ENCODE measurements at regions not wholly inside any gene's neighbourhood (a gene's known extent, or its start where the extent isn't known, plus 50 kb on each side); places are given as distances from the start of the nearest gene placed in this dataset.

DNA sequence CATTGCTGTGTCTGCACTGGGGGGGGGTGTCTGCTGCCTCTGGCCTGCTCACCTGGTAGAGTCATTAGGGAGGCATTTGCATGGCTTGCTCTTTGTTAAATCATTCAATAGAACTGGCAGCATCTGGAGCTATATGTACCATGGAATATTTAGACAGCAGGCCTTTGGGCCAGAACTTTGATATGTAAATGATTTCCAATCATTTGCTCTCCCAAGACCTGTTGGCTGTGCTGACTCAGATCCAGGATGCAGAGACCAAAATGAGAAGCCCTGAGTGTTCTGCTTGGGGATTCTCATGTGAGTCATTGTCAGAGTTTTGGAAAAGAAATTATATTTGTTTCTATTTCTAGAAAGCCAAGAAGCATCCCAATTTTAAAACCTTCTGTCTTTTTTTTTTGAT lies 257.6 kb upstream of the IGFBP3 start:
- Histone ChIP-seq H3K9me2 (ENCODE audit: insufficient read depth) (no peaks in the 10 kb centered on the region), H3K27me3 (ENCODE audit: insufficient read depth, low read length) (no peaks in the 10 kb centered on the region), H3K36me3 (ENCODE audit: control insufficient read depth in 1 of 2, insufficient read depth in 2 of 2, low read length in 2 of 2) (no peaks in the 10 kb centered on the region), H3K4me1 (ENCODE audit: control insufficient read depth in 1 of 2, insufficient read depth in 2 of 2, low read length in 2 of 2) (no peaks in the 10 kb centered on the region), H3K4me2 (ENCODE audit: low read length) (no peak overlapping the region), H2AFZ (ENCODE audit: low read depth, low read length, poor library complexity, severe bottlenecking) (no peak overlapping the region), H3K27ac (ENCODE audit: low read depth, low read length) (no peak overlapping the region), H4K20me1 (ENCODE audit: insufficient read depth) (no peaks in the 10 kb centered on the region), H3K9ac (ENCODE audit: low read length) (no peak overlapping the region), H3K9me3 (ENCODE audit: control insufficient read depth in 1 of 2, insufficient read depth in 1 of 2, low read depth in 1 of 2, low read length in 2 of 2) (no peaks in the 10 kb centered on the region), H3K79me2 (ENCODE audit: insufficient read depth, low read length) (no peaks in the 10 kb centered on the region), H3K4me3 (replicated peaks in 1 of 2; ENCODE audit: low read depth in 1 of 2, low read length in 2 of 2) (no peak overlapping the region)
- ChIA-PET CTCF (no interaction called here), RAD21 (ENCODE audit: low non-redundant PET in 1 of 2, low total read pairs in 2 of 2, uncharacterized antibody in 2 of 2, unreplicated experiment in 2 of 2) (no interaction called here), POLR2A (no interaction called here)
- intact Hi-C loops (cut with micrococcal nuclease), result no loop called here
- DNase-seq (ENCODE audit: low read depth, low spot score) (no peak), ATAC-seq (no peak)
- BruUV-seq (replicated peaks), result no TSS peak
- TF ChIP-seq, protein P1, sequence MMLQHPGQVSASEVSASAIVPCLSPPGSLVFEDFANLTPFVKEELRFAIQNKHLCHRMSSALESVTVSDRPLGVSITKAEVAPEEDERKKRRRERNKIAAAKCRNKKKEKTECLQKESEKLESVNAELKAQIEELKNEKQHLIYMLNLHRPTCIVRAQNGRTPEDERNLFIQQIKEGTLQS (IDR thresholded peaks at IDR 0.05), result no peak
- TF ChIP-seq CBX3 (IDR thresholded peaks at IDR 0.05; ENCODE audit: low read depth), result no peak
- no peak for TF ChIP-seq TCF7L2 (IDR thresholded peaks at IDR 0.05; ENCODE audit: borderline replicate concordance, extremely low read depth, insufficient read depth, insufficient read length)
- no peak for TF ChIP-seq EGR1 (IDR thresholded peaks at IDR 0.05; ENCODE audit: low read depth)

GRCh38 chr7:46177821-46178220 lies 256.7 kb upstream of the IGFBP3 start:
- ATAC-seq (no peak), DNase-seq (ENCODE audit: low read depth, low spot score) (no peak)
- Histone ChIP-seq H3K27me3 (ENCODE audit: insufficient read depth, low read length) (no peaks in the 10 kb centered on the region), H2AFZ (ENCODE audit: low read depth, low read length, poor library complexity, severe bottlenecking) (no peak overlapping the region), H3K9me3 (ENCODE audit: control insufficient read depth in 1 of 2, insufficient read depth in 1 of 2, low read depth in 1 of 2, low read length in 2 of 2) (no peaks in the 10 kb centered on the region), H3K4me1 (ENCODE audit: control insufficient read depth in 1 of 2, insufficient read depth in 2 of 2, low read length in 2 of 2) (no peaks in the 10 kb centered on the region), H3K79me2 (ENCODE audit: insufficient read depth, low read length) (no peaks in the 10 kb centered on the region), H3K9me2 (ENCODE audit: insufficient read depth) (no peaks in the 10 kb centered on the region), H3K4me3 (replicated peaks in 1 of 2; ENCODE audit: low read depth in 1 of 2, low read length in 2 of 2) (no peak overlapping the region), H3K36me3 (ENCODE audit: control insufficient read depth in 1 of 2, insufficient read depth in 2 of 2, low read length in 2 of 2) (no peaks in the 10 kb centered on the region), H3K4me2 (ENCODE audit: low read length) (no peak overlapping the region), H3K9ac (ENCODE audit: low read length) (no peak overlapping the region), H4K20me1 (ENCODE audit: insufficient read depth) (no peaks in the 10 kb centered on the region), H3K27ac (ENCODE audit: low read depth, low read length) (no peak overlapping the region)
- CTCF ChIA-PET, result no interaction called here
- RAD21 ChIA-PET (ENCODE audit: low non-redundant PET in 1 of 2, low total read pairs in 2 of 2, uncharacterized antibody in 2 of 2, unreplicated experiment in 2 of 2), result no interaction called here
- POLR2A ChIA-PET, result no interaction called here
- no TSS peak for BruUV-seq (replicated peaks)
- intact Hi-C loops (cut with micrococcal nuclease), result no loop called here
- TF ChIP-seq POLR2A (IDR thresholded peaks at IDR 0.05; ENCODE audit: borderline replicate concordance, extremely low read depth, insufficient read depth, insufficient read length), result no peak
- no peak for TF ChIP-seq JUND (IDR thresholded peaks at IDR 0.05)
- no peak for TF ChIP-seq MAX (IDR thresholded peaks at IDR 0.05)
- TF ChIP-seq CEBPB (IDR thresholded peaks at IDR 0.05; ENCODE audit: low read depth), result no peak
- TF ChIP-seq, protein P2, sequence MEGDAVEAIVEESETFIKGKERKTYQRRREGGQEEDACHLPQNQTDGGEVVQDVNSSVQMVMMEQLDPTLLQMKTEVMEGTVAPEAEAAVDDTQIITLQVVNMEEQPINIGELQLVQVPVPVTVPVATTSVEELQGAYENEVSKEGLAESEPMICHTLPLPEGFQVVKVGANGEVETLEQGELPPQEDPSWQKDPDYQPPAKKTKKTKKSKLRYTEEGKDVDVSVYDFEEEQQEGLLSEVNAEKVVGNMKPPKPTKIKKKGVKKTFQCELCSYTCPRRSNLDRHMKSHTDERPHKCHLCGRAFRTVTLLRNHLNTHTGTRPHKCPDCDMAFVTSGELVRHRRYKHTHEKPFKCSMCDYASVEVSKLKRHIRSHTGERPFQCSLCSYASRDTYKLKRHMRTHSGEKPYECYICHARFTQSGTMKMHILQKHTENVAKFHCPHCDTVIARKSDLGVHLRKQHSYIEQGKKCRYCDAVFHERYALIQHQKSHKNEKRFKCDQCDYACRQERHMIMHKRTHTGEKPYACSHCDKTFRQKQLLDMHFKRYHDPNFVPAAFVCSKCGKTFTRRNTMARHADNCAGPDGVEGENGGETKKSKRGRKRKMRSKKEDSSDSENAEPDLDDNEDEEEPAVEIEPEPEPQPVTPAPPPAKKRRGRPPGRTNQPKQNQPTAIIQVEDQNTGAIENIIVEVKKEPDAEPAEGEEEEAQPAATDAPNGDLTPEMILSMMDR (IDR thresholded peaks at IDR 0.05 in 2 of 3, conservative IDR thresholded peaks at IDR 0.05 in 1 of 3; ENCODE audit: borderline replicate concordance in 1 of 3, insufficient read depth in 1 of 3, low read depth in 2 of 3, low read length in 2 of 3), result no peak
- no peak for TF ChIP-seq SIN3A (IDR thresholded peaks at IDR 0.05; ENCODE audit: low read depth)
- no peak for TF ChIP-seq REST (IDR thresholded peaks at IDR 0.05; ENCODE audit: low read depth)
- no peak for TF ChIP-seq YY1 (IDR thresholded peaks at IDR 0.05; ENCODE audit: extremely low read depth, insufficient replicate concordance, low read depth, low read length)
- no peak for TF ChIP-seq SP1 (IDR thresholded peaks at IDR 0.05; ENCODE audit: low read depth)
- no peak for TF ChIP-seq RAD21 (IDR thresholded peaks at IDR 0.05; ENCODE audit: low read depth)
- no peak for TF ChIP-seq POLR2AphosphoS5 (IDR thresholded peaks at IDR 0.05; ENCODE audit: low read depth, low read length)
- TF ChIP-seq TCF7L2 (IDR thresholded peaks at IDR 0.05; ENCODE audit: borderline replicate concordance, extremely low read depth, insufficient read depth, insufficient read length), result no peak
- TF ChIP-seq EGR1 (IDR thresholded peaks at IDR 0.05; ENCODE audit: low read depth), result no peak
- no peak for TF ChIP-seq EZH2 (IDR thresholded peaks at IDR 0.05)
- TF ChIP-seq ZNF274 (IDR thresholded peaks at IDR 0.05; ENCODE audit: low read depth, low read length), result no peak
- no peak for TF ChIP-seq SRF (IDR thresholded peaks at IDR 0.05; ENCODE audit: low read depth)
